Spinal cord (tissue), 9 donors: ENCODE measurements at regions not wholly inside any gene's neighbourhood (a gene's known extent, or its start where the extent isn't known, plus 50 kb on each side); places are given as distances from the start of the nearest gene placed in this dataset.
"Not testable (repeated sequence)": the region's sequence is repeated elsewhere in the genome, so short reads cannot be mapped to it uniquely, and the experiment has no call there.

Experiments used
- DNase-seq, 6 donors: peaks; one replicate each; pipeline versions ENCODE4 v3.0.0 to v3.0.0-alpha.2; 2013 to 2015; ENCODE audit warnings: low spot score in 6 of 6, low read depth in 4 of 6
- H3K27ac ChIP-seq: one replicate; pipeline ENCODE4 v1.5.1; 2013; ENCODE audit warnings: low read depth, low read length, control low read depth
- H3K27me3 ChIP-seq: one replicate; pipeline ENCODE4 v1.6.1; 2013; ENCODE audit warnings: low read length; ENCODE audit not compliant: control insufficient read depth, insufficient read depth
- H3K36me3 ChIP-seq: one replicate; pipeline ENCODE4 v1.6.1; 2013; ENCODE audit warnings: low read length; ENCODE audit not compliant: control insufficient read depth, insufficient read depth
- H3K4me1 ChIP-seq: one replicate; pipeline ENCODE4 v1.6.1; 2013; ENCODE audit warnings: low read length; ENCODE audit not compliant: control insufficient read depth, insufficient read depth
- H3K4me3 ChIP-seq: one replicate; pipeline ENCODE4 v1.5.1; 2013; ENCODE audit warnings: low read depth, low read length, control low read depth
- H3K9me3 ChIP-seq: one replicate; pipeline ENCODE4 v1.6.1; 2013; ENCODE audit warnings: low read length; ENCODE audit not compliant: control insufficient read depth, insufficient read depth
- WGBS: methylation state at CpG from one replicate; pipeline ENCODE4 v1.1.5; 2013; ENCODE audit warnings: missing lambda C conversion rate; ENCODE audit not compliant: insufficient coverage; 5-methylcytosine and 5-hydroxymethylcytosine counted together
- donor health status: healthy.

- no peak for DNase-seq
- 53% methylated on average over 17 of the region's 21 CpGs for WGBS
- H3K4me1 ChIP-seq = peaks cover 14% of the 10 kb centered on the region
- no peaks in the 10 kb centered on the region for H3K27me3 ChIP-seq
- no peaks in the 10 kb centered on the region for H3K9me3 ChIP-seq
- no peaks in the 10 kb centered on the region for H3K36me3 ChIP-seq
- H3K27ac ChIP-seq = no peak overlapping the region
- no peak overlapping the region for H3K4me3 ChIP-seq
Observed at GRCh38 chr15:77864211-77865105, 213.1 kb downstream of the TBC1D2B start.

- Histone ChIP-seq H3K9me3 (no peaks in the 10 kb centered on the region), H3K27me3 (no peaks in the 10 kb centered on the region), H3K4me1 (peaks cover 6% of the 10 kb centered on the region), H3K36me3 (no peaks in the 10 kb centered on the region), H3K27ac (no peak overlapping the region), H3K4me3 (no peak overlapping the region)
- WGBS = 79% methylated on average over 12 of the region's 12 CpGs
- no peak for DNase-seq
Observed at GRCh38 chr15:77863491-77864105, 213.9 kb downstream of the TBC1D2B start.

GRCh38 chr15:77862651-77863104, 214.8 kb downstream of the TBC1D2B start:
- Histone ChIP-seq H3K9me3 (no peaks in the 10 kb centered on the region), H3K36me3 (no peaks in the 10 kb centered on the region), H3K27ac (no peak overlapping the region), H3K4me1 (peaks cover 6% of the 10 kb centered on the region), H3K27me3 (no peaks in the 10 kb centered on the region), H3K4me3 (no peak overlapping the region)
- DNase-seq = no peak
- 81% methylated on average over 8 of the region's 13 CpGs for WGBS

- not testable (repeated sequence) for H3K9me3 ChIP-seq, H3K27ac ChIP-seq, H3K4me3 ChIP-seq, DNase-seq, H3K36me3 ChIP-seq, H3K27me3 ChIP-seq
- 80% methylated on average over 7 of the region's 10 CpGs for WGBS
- H3K4me1 ChIP-seq = peaks cover 10% of the 10 kb centered on the region
Observed at GRCh38 chr15:77861997-77862635, 215.4 kb downstream of the TBC1D2B start.

GRCh38 chr15:77860071-77860691, 217.3 kb downstream of the TBC1D2B start:
- Histone ChIP-seq H3K27me3 (no peaks in the 10 kb centered on the region), H3K36me3 (no peaks in the 10 kb centered on the region), H3K9me3 (no peaks in the 10 kb centered on the region), H3K4me1 (peaks cover 13% of the 10 kb centered on the region), H3K4me3 (no peak overlapping the region), H3K27ac (no peak overlapping the region)
- WGBS = 92% methylated on average over 8 of the region's 10 CpGs
- DNase-seq = no peak

GRCh38 chr15:77859491-77860060, 217.9 kb downstream of the TBC1D2B start:
- H3K4me3 ChIP-seq = no peak overlapping the region
- H3K36me3 ChIP-seq = no peaks in the 10 kb centered on the region
- 83% methylated on average over 1 of the region's 2 CpGs for WGBS
- peaks cover 13% of the 10 kb centered on the region for H3K4me1 ChIP-seq
- H3K27ac ChIP-seq = no peak overlapping the region
- no peaks in the 10 kb centered on the region for H3K27me3 ChIP-seq
- no peak for DNase-seq
- H3K9me3 ChIP-seq = no peaks in the 10 kb centered on the region

- no peaks in the 10 kb centered on the region for H3K9me3 ChIP-seq
- 90% methylated on average over 6 of the region's 11 CpGs for WGBS
- peaks cover 10% of the 10 kb centered on the region for H3K4me1 ChIP-seq
- no peak overlapping the region for H3K4me3 ChIP-seq
- H3K36me3 ChIP-seq = no peaks in the 10 kb centered on the region
- no peak for DNase-seq
- H3K27ac ChIP-seq = no peak overlapping the region
- H3K27me3 ChIP-seq = no peaks in the 10 kb centered on the region
Observed at GRCh38 chr15:77858792-77859490, 218.6 kb downstream of the TBC1D2B start.

- no peak overlapping the region for H3K27ac ChIP-seq
- H3K4me1 ChIP-seq = peaks cover 16% of the 10 kb centered on the region
- H3K36me3 ChIP-seq = no peaks in the 10 kb centered on the region
- no peak overlapping the region for H3K4me3 ChIP-seq
- no peaks in the 10 kb centered on the region for H3K9me3 ChIP-seq
- no peaks in the 10 kb centered on the region for H3K27me3 ChIP-seq
- WGBS = 80% methylated on average over 7 of the region's 7 CpGs
- DNase-seq = no peak
Observed at GRCh38 chr15:77857419-77857818, 220.1 kb downstream of the TBC1D2B start.
